Stimulated activated CD8-positive, alpha-beta memory T cell treated with anti-CD3 and anti-CD28 coated beads, Interleukin-15, amount 100 ng/mL, for 48 hours (primary cell): ENCODE measurements at regions not wholly inside any gene's neighbourhood (a gene's known extent, or its start where the extent isn't known, plus 50 kb on each side); places are given as distances from the start of the nearest gene placed in this dataset.

Experiments used
- DNase-seq, 2 donors: peaks; one replicate each; pipeline ENCODE4 v3.0.0-alpha.2; 2020; ENCODE audit warnings: low read depth in 2 of 2

- DNase-seq: no peak
These were observed 256.5 kb downstream of the SHQ1 start for GRCh38 chr3:72591522-72592421.

GRCh38 chr3:72590732-72591221 lies 257.5 kb downstream of the SHQ1 start:
- no peak for DNase-seq

- no peak for DNase-seq
These were observed 261.0 kb downstream of the SHQ1 start for GRCh38 chr3:72587282-72587681.

GRCh38 chr3:72586694-72587093 lies 261.6 kb downstream of the SHQ1 start:
- DNase-seq: no peak

- no peak for DNase-seq
These were observed 262.3 kb downstream of the SHQ1 start for GRCh38 chr3:72585966-72586365.

- no peak for DNase-seq
These were observed 264.0 kb downstream of the SHQ1 start for GRCh38 chr3:72584262-72584661.

GRCh38 chr3:72582963-72583362 lies 265.3 kb downstream of the SHQ1 start:
- DNase-seq: no peak

GRCh38 chr3:72582211-72582878 lies 265.9 kb downstream of the SHQ1 start:
- DNase-seq: no peak

- DNase-seq: no peak
These were observed 267.3 kb downstream of the SHQ1 start for GRCh38 chr3:72580900-72581299.

- DNase-seq: no peak
These were observed 267.9 kb downstream of the SHQ1 start for GRCh38 chr3:72580246-72580756.

GRCh38 chr3:72579581-72580245 lies 268.5 kb downstream of the SHQ1 start:
- no peak for DNase-seq

- no peak for DNase-seq
These were observed 269.1 kb downstream of the SHQ1 start for GRCh38 chr3:72579191-72579580.

- DNase-seq: no peak
These were observed 271.1 kb downstream of the SHQ1 start for GRCh38 chr3:72577190-72577589.

GRCh38 chr3:72576563-72576962 lies 271.7 kb downstream of the SHQ1 start:
- DNase-seq: no peak

GRCh38 chr3:72574144-72574543 lies 274.1 kb downstream of the SHQ1 start:
- DNase-seq: no peak

GRCh38 chr3:72573051-72573450 lies 275.2 kb downstream of the SHQ1 start:
- no peak for DNase-seq

- DNase-seq: no peak
These were observed 275.7 kb downstream of the SHQ1 start for GRCh38 chr3:72572489-72573007.

- DNase-seq: no peak
These were observed 276.6 kb downstream of the SHQ1 start for GRCh38 chr3:72571638-72572114.

GRCh38 chr3:72571052-72571451 lies 277.2 kb downstream of the SHQ1 start:
- DNase-seq: no peak

- no peak for DNase-seq
These were observed 278.3 kb downstream of the SHQ1 start for GRCh38 chr3:72569754-72570440.

GRCh38 chr3:72568083-72568482 lies 280.2 kb downstream of the SHQ1 start:
- DNase-seq: no peak
